ENCODE measurements at regions not wholly inside any gene's neighbourhood (a gene's known extent, or its start where the extent isn't known, plus 50 kb on each side); places are given as distances from the start of the nearest gene placed in this dataset.

DNA sequence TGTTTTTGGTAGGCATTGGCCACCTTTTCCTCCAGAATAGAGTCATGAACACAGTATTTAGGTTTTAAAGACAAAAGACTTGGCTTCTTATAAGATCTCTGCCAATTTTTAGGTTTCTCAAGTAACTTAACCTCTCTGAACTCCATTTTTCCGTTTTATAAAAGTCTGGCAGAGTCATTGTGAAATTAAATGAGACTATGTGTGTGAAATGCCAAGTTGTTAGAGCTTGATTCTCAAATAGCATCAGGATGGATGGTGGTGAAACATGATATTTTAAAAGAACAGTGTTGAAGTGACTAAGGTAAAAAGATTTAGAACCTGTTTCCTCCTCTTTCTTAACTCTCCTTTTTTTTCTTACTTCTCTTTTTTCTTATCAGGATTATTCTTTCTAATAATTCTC, 617.7 kb upstream of the SLITRK1 start:
- DNase-seq (ENCODE audit: low read depth in 2 of 2, low spot score in 1 of 2) = no peak

DNA sequence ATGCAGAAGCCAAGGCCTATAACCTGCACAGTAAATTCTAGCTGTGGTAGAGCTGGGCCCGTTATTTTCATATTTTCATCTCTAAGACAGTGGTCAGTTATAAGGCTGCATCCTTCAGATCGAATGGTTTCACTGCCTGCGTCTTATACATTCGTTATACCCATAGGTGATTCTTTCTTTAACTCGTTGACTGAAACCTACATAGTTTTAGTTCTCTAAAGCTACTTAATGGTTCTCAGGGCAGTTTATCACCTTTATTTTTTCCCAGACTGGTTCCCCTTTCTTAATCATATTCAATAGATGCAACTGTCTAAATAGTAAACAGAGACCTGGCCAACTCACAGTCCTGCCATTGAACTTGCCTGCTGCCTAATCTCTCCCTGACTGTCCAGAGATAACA, 615.3 kb upstream of the SLITRK1 start:
- no peak for DNase-seq (ENCODE audit: low read depth in 2 of 2, low spot score in 1 of 2)

DNA sequence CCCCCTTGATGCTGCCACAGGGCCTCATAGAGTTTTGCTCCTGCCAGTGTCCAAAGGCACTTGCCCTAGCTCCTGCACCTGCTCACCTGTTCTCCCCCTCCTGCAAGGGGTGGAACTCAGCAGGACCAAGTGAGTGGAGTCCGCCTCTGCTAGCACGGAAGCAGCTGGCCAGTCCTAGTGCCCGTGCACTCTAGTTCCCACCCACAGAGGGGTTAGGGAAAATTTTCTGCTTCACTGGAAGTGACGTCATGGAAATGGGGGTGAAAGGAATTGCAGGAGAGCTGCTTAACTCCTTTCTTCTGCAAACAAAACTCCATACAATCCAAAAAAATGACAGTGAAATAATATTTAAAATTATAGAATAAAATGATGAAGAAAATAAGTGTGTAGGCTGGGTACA, 609.7 kb upstream of the SLITRK1 start:
- no peak for DNase-seq (ENCODE audit: low read depth in 2 of 2, low spot score in 1 of 2)

DNA sequence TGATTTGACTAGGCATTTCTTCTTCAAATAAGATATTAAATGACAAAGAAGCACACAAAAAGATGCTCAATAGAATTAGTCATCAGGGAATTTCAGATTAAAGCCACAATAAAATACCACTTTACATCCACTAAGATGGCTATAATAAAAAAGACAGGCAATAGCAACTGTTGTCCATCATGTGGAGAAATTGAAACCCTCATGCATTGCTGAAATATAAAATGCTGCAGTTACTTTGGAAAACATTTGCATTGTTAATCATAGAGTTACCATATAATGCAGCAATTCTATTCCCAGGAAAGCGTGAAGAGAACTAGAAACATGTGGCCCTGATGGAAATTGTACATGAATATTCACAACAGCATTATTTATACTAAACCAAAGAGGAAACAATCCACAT, 605.5 kb upstream of the SLITRK1 start:
- no peak for DNase-seq (ENCODE audit: low read depth in 2 of 2, low spot score in 1 of 2)

GRCh38 chr13:84481958-84482357, 599.7 kb upstream of the SLITRK1 start:
- DNase-seq (ENCODE audit: low read depth in 2 of 2, low spot score in 1 of 2) = no peak

- no peak for DNase-seq (ENCODE audit: low read depth in 2 of 2, low spot score in 1 of 2)
These were observed 597.4 kb upstream of the SLITRK1 start for GRCh38 chr13:84479656-84480055.

- DNase-seq (ENCODE audit: low read depth in 2 of 2, low spot score in 1 of 2) = no peak
These were observed 588.3 kb upstream of the SLITRK1 start for GRCh38 chr13:84470528-84470927.

DNA sequence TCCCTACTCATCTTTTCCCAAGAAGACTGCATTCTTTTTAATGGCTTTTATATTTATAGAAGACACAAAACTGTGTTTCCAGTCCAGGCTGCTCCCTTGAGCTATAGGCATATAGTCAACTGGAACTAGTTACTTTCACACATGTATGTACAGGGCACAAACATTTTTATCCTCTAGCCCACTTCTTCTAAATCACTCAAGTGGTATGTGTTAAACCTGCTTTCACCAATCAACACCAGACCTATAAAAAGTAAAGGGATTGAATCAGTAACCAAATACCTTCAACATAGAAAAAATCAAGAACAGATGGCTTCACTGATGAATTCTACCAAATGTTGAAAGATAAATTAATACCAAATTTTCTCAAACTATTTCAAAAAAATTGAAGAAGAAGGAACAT, 584.2 kb upstream of the SLITRK1 start:
- DNase-seq (ENCODE audit: low read depth in 2 of 2, low spot score in 1 of 2) = no peak

DNA sequence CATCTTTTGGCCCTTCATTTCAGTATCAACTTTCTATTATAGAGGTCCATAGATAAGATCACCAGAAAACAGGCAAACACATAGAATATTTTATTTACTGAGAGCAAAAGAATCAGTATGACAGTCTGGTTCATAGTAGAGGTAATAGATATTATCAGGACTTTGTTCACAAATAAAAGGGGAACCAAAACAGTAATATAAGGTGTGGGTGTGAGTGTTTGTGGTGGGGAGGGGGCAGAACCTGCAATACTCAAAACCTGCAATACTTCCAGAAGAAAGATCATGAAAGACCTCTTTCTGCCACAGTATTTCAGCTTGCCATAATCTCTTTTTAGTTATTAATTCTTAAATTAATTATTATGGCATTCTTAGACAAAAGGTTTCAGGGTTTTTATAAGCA, 578.7 kb upstream of the SLITRK1 start:
- DNase-seq (ENCODE audit: low read depth in 2 of 2, low spot score in 1 of 2) = no peak

DNA sequence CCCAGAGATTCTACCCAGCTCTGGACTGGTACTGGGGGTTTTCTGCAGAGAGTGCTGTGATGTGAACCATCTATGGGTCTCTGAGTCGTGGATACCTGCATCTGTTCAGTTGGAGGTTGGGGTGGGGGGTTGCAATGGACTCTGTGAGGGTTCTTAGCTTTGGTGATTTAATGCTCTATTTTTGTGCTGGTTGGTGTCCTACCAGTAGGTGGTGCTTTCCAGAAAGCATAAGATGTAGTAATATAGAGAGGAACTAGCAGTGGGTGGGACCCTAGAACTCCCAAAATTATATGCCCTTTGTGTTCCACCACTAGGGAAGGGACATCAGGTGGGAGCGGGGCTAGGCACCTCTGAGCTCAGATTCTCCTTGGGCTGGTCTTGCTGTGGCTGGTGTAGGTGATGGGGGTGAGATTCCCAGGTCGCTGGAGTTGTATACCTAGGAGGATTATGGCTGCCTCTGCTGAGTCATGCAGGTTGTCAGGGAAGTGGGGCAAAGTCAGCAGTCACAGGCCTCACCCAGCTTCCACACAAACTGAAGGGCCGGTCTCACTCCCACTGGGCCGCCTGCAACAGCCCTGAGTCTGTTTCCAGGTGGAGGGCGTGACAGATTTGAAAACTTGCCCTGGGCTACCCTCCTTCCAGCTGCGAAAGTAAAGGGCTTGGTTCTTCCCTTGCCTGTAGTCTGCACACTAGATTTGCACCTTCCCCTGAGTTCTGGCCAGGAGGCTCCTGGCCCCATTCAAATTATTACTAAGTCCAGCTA, 573.0 kb upstream of the SLITRK1 start:
- DNase-seq (ENCODE audit: low read depth in 2 of 2, low spot score in 1 of 2) = no peak

DNA sequence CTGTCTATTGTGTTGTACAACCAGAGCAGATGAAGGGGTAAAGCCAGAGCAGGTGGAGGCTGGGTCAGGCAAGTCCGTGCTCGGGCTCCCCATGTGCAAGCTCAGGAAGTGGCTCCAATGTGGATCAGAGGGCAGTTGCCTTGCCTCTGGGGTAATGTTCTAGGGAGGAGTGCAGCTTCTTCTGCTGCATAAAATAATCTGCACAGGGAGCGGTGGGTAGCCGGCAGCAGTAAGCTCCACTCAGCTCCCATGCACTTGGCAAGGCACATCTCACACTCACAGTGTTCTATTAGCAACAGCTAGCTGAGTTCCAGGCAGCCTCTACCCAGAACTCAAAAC, 565.3 kb upstream of the SLITRK1 start:
- no peak for DNase-seq (ENCODE audit: low read depth in 2 of 2, low spot score in 1 of 2)

DNA sequence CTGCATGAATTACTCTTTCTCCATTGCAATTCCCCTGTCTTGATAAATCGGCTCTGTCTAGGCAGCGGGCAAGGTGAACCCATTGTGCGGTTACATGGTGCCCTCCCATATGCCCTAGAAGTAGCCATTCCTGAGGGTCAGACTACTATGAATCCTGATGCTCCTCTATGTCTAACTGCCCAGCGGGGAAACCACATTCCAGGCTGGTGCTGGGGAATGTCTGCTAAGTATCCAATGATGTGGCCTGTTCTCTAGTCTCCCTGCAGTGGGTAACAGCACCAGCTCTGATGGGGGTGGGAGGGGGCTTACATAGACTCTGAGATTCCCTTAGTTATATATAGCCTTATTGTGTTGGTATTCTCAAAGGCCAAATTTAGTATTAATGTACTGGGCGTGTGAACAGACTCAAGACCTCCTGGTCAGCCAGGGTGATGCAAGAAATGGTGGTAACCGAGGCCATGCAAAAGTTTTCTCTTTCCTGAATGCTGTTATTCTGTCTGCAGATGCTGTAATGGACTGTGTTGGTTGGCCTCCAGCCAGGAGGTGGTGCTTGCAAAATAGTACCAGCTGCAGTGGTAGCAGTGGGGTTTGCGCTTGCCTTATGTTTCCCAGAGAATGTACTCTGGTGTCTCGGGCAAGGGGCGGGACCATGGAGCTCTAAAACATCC, 564.8 kb upstream of the SLITRK1 start:
- no peak for DNase-seq (ENCODE audit: low read depth in 2 of 2, low spot score in 1 of 2)

DNA sequence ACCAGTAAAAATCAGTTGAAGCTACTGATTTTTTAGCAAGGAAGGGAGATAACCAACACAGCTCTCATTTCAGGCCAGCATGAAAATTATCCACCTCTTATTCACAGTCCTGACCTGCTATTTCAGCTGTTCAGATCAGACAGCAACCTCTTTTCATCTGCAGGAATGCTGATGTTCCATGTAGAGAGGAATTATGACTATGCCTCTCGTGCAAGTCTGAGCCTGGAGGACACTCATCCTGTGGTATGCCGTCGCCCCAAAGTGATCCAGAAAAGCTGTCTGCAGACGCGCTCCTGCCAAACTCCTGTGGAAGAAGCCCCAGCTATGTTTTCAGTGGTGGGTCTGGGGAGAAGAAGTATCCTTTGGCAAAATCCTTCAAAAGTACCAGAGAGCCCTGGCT, 563.5 kb upstream of the SLITRK1 start:
- no peak for DNase-seq (ENCODE audit: low read depth in 2 of 2, low spot score in 1 of 2)

DNA sequence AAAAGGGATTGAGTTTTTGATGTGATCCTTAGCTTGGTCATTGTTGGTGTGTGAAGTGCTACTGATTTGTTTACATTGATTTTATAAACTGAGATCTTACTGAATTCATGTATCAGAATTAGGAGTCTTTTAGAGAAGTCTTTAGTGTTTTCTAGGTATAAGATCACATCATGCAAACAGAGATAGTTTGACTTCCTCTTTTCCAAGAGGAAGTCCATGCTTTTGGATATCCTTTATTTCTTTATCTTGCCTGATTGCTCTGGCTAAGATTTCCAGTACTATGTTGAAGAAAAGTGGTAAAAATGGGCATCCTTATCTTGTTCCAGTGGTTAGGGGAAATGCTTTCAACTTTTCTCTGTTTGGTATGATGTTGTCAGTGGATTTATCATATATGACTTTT, 561.2 kb upstream of the SLITRK1 start:
- no peak for DNase-seq (ENCODE audit: low read depth in 2 of 2, low spot score in 1 of 2)

GRCh38 chr13:84439108-84439507, 556.8 kb upstream of the SLITRK1 start:
- no peak for DNase-seq (ENCODE audit: low read depth in 2 of 2, low spot score in 1 of 2)

DNA sequence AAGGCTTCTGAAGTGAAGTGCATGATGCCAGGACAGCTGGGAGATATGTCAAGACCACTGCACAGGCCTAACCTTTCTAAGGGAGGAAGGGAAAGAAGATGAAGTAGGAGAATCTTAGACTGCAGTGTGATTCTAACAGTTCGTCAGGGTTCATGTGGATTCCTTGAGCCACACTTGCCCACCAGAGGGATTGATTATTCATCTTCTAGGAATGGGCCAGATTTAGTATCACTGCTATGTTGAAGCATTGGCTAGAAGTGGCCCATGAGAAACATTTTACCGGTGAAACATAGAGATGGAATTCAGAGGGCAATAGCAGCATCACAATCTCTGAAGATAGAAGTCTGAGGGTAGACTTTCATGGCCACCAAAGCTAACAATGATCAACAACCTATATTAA, 550.8 kb upstream of the SLITRK1 start:
- DNase-seq (ENCODE audit: low read depth in 2 of 2, low spot score in 1 of 2) = no peak

GRCh38 chr13:84431646-84432045, 549.4 kb upstream of the SLITRK1 start:
- DNase-seq (ENCODE audit: low read depth in 2 of 2, low spot score in 1 of 2) = no peak

GRCh38 chr13:84430446-84430845, 548.2 kb upstream of the SLITRK1 start:
- no peak for DNase-seq (ENCODE audit: low read depth in 2 of 2, low spot score in 1 of 2)

DNA sequence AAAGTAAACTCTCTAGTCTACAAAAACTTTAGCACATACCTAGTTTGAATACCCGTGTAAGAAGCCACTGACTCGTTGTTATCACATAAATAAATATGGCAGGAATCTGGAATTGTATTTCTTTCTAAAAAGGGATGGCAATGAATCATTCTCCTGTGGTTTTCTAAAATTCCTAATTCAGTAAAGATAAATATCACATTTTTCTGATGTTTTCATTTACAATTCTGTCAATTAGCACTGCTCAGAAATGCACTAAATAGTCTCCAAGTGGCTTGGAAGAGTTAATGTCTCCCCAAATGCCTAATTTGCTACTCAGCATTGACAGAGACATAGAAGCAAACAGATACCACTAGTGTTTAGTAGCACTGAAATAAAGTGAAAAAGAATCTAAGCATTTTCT, 547.7 kb upstream of the SLITRK1 start:
- DNase-seq (ENCODE audit: low read depth in 2 of 2, low spot score in 1 of 2) = no peak

GRCh38 chr13:84418041-84418440, 535.8 kb upstream of the SLITRK1 start:
- DNase-seq (ENCODE audit: low read depth in 2 of 2, low spot score in 1 of 2) = no peak

- DNase-seq (ENCODE audit: low read depth in 2 of 2, low spot score in 1 of 2) = no peak
These were observed 535.1 kb upstream of the SLITRK1 start for GRCh38 chr13:84417416-84417815.

- no peak for DNase-seq (ENCODE audit: low read depth in 2 of 2, low spot score in 1 of 2)
These were observed 530.7 kb upstream of the SLITRK1 start for GRCh38 chr13:84413016-84413415.

- no peak for DNase-seq (ENCODE audit: low read depth in 2 of 2, low spot score in 1 of 2)
These were observed 523.0 kb upstream of the SLITRK1 start for GRCh38 chr13:84405286-84405685.

Data from stimulated activated CD8-positive, alpha-beta memory T cell treated with anti-CD3 and anti-CD28 coated beads, Interleukin-4, amount 100 ng/mL, for 4 hours (primary cell).